ENCODE measurements at regions not wholly inside any gene's neighbourhood (a gene's known extent, or its start where the extent isn't known, plus 50 kb on each side); places are given as distances from the start of the nearest gene placed in this dataset.

- TF ChIP-seq POLR2A (IDR thresholded peaks at IDR 0.05; ENCODE audit: low read length) (no peak), MAX (IDR thresholded peaks at IDR 0.05) (no peak), CTCF (IDR thresholded peaks at IDR 0.05) (no peak), CEBPB (IDR thresholded peaks at IDR 0.05) (no peak), RCOR1 (IDR thresholded peaks at IDR 0.05; ENCODE audit: low read depth, low read length) (no peak), FOSL2 (IDR thresholded peaks at IDR 0.05) (no peak), FOSL2 (CRISPR knock-in tag; IDR thresholded peaks at IDR 0.05) (no peak)
Measured at GRCh38 chr13:44698066-44698465, 121.9 kb upstream of the TSC22D1 start.
